ENCODE measurements at regions not wholly inside any gene's neighbourhood (a gene's known extent, or its start where the extent isn't known, plus 50 kb on each side); places are given as distances from the start of the nearest gene placed in this dataset.

- DNase-seq (ENCODE audit: low read depth): no peak
These were observed 88.2 kb downstream of the TMA16 start for GRCh38 chr4:163582703-163583102.

- DNase-seq (ENCODE audit: low read depth): no peak
These were observed 93.4 kb downstream of the TMA16 start for GRCh38 chr4:163587867-163588266.

GRCh38 chr4:163588532-163588931 is 94.0 kb downstream of the TMA16 start:
- no peak for DNase-seq (ENCODE audit: low read depth)

GRCh38 chr4:163590103-163590502 is 95.6 kb downstream of the TMA16 start:
- DNase-seq (ENCODE audit: low read depth): no peak

GRCh38 chr4:163590619-163591264 is 96.3 kb downstream of the TMA16 start:
- DNase-seq (ENCODE audit: low read depth): peak; percentile 68

- no peak for DNase-seq (ENCODE audit: low read depth)
These were observed 97.1 kb downstream of the TMA16 start for GRCh38 chr4:163591614-163592020.

GRCh38 chr4:163592212-163592611 is 97.7 kb downstream of the TMA16 start:
- no peak for DNase-seq (ENCODE audit: low read depth)

GRCh38 chr4:163595580-163595979 is 101.1 kb downstream of the TMA16 start:
- DNase-seq (ENCODE audit: low read depth): peak; percentile 55

GRCh38 chr4:163598028-163598427 is 103.5 kb downstream of the TMA16 start:
- DNase-seq (ENCODE audit: low read depth): no peak

GRCh38 chr4:163598489-163598888 is 104.0 kb downstream of the TMA16 start:
- no peak for DNase-seq (ENCODE audit: low read depth)

GRCh38 chr4:163600727-163601126 is 106.2 kb downstream of the TMA16 start:
- DNase-seq (ENCODE audit: low read depth): no peak

GRCh38 chr4:163603257-163603656 is 108.8 kb downstream of the TMA16 start:
- DNase-seq (ENCODE audit: low read depth): peak; percentile 32

GRCh38 chr4:163606896-163607691 is 112.6 kb downstream of the TMA16 start:
- DNase-seq (ENCODE audit: low read depth): no peak

- DNase-seq (ENCODE audit: low read depth): no peak
These were observed 114.5 kb downstream of the TMA16 start for GRCh38 chr4:163609019-163609418.

- DNase-seq (ENCODE audit: low read depth): no peak
These were observed 116.2 kb downstream of the TMA16 start for GRCh38 chr4:163610648-163611047.

- DNase-seq (ENCODE audit: low read depth): no peak
These were observed 116.7 kb downstream of the TMA16 start for GRCh38 chr4:163611182-163611581.

GRCh38 chr4:163611784-163612445 is 117.4 kb downstream of the TMA16 start:
- DNase-seq (ENCODE audit: low read depth): no peak

GRCh38 chr4:163612762-163613161 is 118.3 kb downstream of the TMA16 start:
- no peak for DNase-seq (ENCODE audit: low read depth)

GRCh38 chr4:163613383-163613782 is 118.9 kb downstream of the TMA16 start:
- no peak for DNase-seq (ENCODE audit: low read depth)

- DNase-seq (ENCODE audit: low read depth): no peak
These were observed 120.4 kb downstream of the TMA16 start for GRCh38 chr4:163614866-163615265.

GRCh38 chr4:163618845-163619244 is 124.4 kb downstream of the TMA16 start:
- DNase-seq (ENCODE audit: low read depth): no peak

- no peak for DNase-seq (ENCODE audit: low read depth)
These were observed 126.2 kb downstream of the TMA16 start for GRCh38 chr4:163620738-163621137.

- no peak for DNase-seq (ENCODE audit: low read depth)
These were observed 127.3 kb downstream of the TMA16 start for GRCh38 chr4:163621821-163622220.

All from amniotic epithelial cell (primary cell).